ENCODE measurements at regions not wholly inside any gene's neighbourhood (a gene's known extent, or its start where the extent isn't known, plus 50 kb on each side); places are given as distances from the start of the nearest gene placed in this dataset.

DNA sequence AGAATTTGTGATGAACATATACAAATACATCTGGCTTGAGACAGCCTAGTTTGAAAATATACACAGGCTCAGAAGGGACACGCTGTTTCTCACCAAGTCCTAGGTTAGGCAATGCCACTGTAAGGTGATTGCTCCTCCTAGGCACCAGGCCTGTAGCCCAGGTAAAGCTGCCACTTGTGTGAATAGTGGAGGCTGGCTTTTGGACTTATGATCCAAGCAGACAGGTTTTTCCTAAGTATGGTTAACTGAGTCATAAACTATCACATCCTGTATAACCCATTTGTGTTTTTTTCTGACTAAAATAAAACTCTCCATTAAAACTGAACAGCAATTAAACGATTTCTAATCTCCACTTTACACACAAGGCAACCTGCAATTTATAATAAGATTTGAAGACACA lies 81.0 kb downstream of the SEMA4F start:
- ATAC-seq = no peak

DNA sequence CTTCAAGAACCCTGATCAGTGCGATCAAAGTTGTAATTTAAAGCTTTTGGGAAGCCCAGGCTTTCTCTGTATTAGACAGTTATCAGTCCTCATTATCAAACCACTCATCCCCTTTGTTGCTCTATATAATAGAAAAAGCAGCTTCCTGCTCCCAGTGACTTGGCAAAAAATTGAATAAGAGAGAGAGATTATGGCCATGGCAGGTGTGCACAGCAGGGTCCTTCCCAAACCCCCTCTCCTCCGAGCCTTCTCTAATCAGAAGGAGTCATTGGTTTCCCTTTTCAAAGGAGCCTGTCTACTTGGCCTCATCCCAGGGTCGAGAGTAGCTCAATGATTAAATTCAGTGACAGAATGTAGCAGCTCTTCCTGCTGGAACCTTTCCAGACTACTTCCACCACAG lies 81.5 kb downstream of the SEMA4F start:
- ATAC-seq = no peak
- no peak for DNase-seq

More for the DNA sequence above, 81.0 kb downstream of the SEMA4F start:
- DNase-seq = no peak

DNA sequence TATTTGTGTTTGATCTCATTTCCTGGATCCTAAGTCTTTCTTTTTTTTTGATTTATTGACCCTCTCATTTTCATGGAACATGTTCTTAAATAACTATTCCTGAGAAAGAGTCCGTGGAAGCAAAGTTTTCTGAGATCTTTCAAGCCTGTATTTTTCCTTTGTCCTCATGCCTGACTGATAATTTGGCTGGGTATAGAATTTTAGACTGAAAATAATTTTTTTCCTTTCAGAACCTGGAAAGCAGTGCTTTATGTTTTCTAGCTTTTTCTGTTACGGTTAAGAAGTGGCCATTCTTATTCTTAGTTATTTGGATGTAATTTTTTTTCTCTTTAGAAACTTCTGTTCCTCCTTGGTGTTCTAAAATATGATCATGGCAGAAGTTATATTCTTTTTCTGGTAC lies 82.5 kb downstream of the SEMA4F start:
- ATAC-seq (no peak), DNase-seq (no peak)

DNA sequence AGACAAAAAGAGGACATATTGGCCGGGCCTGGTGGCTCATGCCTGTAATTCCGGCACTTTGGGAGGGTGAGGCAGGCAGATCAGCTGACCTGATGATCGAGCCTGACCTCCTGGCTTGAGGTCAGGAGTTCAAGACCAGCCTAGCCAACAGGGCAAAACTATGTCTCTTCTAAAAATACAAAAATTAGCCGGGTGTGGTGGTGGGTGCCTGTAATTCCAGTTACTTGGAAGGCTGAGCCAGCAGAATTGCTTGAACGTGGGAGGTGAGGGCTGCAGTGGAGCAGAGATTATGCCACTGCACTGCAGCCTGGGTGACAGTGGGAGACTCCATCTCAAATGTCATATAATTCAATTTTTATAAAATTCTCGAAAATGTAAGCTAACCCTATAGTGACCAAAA lies 84.5 kb downstream of the SEMA4F start:
- ATAC-seq = no peak
- no peak for DNase-seq

DNA sequence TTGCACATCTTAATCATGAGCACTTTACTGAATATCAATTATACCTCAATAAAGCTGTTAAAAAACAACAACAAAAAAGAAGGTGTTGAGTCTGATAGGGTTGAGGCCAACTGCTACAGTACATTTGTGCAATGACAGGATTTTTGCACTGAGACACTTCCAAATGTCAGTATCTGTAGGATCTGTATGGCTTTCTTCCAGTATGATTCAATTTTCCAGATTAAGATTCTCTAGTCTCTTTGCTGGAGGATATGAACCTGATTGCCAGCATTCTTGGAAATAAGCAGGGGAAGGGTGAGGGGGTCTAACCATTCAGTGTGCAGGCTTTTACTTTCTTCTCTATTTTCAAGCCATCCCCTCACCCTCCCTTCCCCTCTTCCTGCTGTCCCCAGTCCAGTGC lies 85.1 kb downstream of the SEMA4F start:
- DNase-seq (no peak), ATAC-seq (no peak)

DNA sequence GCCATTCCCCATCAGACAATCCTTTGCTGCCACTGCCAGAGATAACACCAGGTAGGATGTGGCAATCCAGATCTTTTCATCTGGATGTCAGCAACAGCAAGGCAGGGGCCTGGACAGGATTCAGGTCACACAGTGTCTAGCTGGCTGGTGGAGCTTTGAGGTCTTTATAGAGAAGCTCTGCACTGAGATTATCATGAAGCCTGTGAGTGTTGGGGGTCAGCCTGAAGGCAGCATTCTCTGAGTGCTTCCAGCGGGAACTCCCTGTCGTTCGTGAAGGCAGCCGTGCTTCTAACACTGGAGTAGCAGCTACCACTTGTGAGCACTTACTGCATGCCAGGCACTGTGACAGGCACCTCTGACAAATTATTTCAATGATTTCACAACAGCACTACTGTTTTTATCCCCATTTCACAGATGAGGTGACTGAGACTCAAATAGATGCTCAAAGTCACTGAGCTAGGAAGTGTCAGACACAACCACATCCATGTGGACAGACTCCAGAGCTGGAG lies 85.7 kb downstream of the SEMA4F start:
- DNase-seq (no peak), ATAC-seq (no peak)

DNA sequence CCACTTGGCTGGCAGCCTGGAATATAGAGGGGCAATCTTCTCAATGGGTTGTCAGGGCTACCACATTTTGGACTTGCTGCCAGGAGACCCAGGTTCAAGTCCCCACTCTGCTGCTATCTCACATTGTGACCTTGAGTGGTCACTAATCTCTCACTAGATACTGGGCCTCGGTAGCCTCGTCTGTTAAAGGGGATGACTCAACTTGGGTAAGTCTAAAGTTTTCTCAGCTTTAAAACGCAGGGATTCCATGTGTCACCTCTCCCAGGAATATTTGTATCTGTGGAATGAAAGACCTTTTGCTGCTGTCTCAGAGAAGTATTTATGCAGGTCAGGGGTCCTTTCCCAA lies 86.3 kb downstream of the SEMA4F start:
- ATAC-seq (no peak), DNase-seq (no peak)

DNA sequence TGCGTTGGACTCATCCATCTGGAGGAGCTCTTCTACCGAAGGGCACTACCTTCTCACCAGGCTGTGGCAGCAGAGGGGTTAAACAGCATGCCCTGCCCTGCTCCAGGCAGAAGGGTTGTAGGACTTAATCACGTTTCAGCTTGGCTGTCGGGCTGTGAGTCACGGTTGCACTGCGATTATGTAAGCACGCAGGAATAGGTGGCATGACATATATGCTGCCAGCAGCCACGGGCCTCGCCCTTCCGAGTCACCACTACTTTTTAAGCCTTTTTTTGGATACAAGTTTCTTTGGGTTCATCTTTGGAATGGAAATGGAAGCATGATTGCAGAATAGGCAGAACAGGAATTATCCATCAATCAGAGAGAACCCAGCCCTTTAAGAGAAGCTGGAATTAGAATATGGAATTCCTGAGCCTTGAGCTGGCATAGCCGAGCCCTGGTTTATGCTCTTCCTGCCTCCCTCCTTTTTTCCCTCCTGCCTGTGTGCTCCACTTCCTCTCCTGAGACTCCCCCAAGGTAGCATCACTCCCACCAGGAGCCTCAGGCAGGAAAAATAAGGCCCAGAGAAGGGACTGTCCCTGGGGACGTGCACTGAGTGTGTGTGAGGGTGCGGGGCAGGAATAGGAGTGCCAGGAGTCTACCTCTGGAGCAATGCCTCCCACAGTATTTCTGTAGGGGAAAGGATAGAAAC lies 86.8 kb downstream of the SEMA4F start:
- no peak for ATAC-seq
- no peak for DNase-seq

DNA sequence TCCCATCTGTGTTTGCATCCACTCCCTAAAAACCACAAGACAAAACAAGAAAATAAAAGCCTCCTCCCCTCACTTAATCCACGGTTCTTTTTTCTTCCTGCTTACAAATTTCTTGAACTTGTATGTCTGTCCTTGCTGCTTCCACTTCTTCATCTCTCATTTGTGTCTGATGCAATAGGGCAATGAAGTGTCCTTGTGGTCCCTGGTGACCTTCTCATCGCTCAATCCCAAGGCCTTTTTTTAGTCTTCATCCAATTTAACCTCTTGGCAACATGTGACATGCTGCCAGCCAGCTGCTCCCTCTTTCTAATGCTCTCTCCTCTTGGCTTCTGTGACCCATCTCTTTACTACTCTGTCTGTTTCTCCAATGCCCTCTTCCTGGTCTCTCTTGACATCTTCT lies 87.6 kb downstream of the SEMA4F start:
- ATAC-seq (no peak), DNase-seq (no peak)

DNA sequence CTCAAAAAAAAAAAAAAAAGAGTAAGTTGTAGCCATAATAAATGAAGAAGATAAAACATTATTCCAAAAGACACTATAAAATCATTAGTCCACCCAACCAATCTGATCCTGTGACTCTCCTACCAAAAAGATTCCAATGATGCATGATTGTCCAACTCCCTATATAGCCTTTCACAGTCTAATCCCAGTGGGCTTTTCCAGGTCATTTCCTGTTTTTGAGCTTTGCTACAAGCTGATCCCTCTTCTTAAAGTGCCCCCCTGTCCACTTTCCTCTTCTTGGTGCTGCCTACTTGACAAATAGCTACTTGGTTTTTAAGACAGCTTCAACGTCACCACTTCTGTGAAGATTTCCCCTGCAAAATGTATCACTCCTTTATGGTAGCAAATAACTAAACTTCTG lies 88.4 kb downstream of the SEMA4F start:
- DNase-seq (no peak), ATAC-seq (no peak)

DNA sequence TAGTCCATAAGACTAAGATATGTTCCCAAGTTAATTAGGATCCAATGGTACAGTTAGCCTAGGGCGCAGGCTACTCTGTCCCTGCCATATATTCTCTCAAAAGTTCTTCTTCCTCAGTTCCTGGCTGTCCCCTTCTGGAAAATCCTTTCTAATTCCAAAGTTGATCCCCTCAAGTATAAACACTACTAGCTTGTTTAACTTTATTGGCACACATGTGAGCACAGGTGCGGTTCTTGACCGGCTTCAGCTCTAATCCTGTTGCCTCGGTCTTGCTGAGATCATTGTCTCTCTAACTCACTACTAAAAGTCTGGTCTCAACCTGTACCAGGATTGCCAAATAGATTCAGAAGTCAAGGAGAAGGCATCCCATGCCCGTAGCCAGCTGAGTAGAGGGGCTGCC lies 89.0 kb downstream of the SEMA4F start:
- DNase-seq = no peak

DNA sequence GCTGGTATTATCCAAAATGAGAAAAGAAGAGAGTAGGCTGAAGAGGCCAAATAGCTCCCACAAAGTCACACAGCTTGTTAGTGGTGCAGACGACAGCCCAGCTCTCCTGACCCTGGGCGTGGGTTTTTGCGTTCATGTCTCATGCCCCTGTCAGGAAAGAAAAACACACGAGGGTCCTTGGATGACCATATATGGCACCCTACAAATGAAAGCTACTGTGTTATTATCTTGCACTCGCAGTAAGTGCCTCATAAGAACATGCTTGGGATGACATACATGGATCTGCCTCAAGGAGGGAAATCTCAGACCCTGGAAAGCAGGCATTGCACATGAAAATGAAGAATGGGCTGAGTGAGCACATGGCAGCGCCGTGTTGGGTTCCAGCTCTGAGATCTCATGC lies 89.7 kb downstream of the SEMA4F start:
- DNase-seq = no peak
- ATAC-seq = no peak

More for the DNA sequence above, 89.0 kb downstream of the SEMA4F start:
- ATAC-seq = no peak

DNA sequence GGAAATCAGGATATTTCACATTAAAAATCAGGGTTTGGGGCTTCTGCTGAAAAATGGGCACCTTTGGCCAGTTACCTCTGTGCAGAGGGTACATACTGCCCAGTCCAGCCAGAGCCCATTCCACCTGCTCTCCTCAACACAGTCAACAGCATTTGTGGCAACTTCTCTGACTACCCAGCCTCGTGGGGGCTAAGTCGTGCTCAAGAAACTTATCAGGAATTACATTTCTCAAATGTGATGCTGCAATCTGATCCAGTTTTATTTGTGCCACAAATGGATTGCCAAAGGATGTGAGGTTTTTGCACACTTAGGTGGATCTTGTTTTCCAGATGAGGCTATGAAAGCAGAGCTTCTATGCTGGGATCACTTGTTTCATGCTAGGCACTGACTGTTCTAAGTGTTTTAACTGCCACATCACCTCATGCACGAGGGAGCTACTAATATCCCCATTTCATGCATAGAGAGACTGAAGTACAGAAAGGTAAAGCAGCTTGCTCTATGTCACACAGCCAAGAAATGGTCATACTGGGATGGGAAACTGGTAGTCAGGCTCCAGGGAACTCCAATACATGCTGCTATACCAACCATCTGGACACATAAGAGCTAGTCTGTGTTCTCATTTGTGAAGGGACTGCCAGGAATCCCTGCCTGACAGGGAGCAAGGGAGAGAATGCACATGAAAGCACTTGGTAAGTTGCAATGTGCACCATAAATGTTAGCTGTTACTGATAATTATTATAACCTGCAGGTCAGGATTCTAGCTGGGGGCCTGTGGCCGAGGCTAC lies 89.0 kb upstream of the HK2 start:
- no peak for DNase-seq
- no peak for ATAC-seq

DNA sequence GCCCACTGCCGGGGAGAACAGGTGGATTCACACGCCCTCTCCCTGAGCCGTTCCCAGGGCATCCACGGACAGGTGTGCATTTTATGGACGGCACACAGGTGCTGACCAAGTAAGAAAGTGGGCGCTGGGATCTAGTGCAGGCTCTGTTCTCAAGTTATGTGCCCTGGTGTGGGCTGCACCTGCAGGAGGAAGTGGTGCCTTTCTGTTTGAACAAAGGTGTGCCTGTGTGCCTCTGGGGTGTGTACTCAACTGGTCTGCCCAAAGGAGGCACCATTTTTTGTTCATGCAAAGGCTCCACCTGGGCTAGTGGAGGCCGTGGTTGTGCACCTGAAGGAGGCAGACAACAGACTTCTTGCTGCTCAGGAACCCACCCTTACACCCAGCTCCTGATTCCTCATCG lies 88.2 kb upstream of the HK2 start:
- no peak for DNase-seq
- ATAC-seq = no peak

DNA sequence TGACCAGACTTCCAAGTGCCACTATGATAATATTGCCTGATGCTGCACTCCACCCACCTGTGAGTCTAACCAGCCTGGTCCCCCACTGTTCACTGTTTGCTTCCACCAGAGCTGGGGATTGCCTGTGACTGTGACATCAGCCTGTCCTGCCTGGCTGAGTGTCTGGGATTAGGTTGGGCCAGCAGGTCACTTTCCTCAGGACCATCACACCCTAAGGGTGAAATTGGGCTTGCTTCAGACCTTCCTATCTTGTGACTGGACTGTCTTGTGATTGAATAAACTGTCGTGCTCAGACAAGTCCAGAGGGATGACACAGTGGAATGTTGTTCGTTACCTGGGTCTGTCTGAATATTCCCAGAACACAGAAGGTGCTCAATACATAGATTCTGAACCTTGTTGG lies 87.4 kb upstream of the HK2 start:
- no peak for ATAC-seq
- no peak for DNase-seq

DNA sequence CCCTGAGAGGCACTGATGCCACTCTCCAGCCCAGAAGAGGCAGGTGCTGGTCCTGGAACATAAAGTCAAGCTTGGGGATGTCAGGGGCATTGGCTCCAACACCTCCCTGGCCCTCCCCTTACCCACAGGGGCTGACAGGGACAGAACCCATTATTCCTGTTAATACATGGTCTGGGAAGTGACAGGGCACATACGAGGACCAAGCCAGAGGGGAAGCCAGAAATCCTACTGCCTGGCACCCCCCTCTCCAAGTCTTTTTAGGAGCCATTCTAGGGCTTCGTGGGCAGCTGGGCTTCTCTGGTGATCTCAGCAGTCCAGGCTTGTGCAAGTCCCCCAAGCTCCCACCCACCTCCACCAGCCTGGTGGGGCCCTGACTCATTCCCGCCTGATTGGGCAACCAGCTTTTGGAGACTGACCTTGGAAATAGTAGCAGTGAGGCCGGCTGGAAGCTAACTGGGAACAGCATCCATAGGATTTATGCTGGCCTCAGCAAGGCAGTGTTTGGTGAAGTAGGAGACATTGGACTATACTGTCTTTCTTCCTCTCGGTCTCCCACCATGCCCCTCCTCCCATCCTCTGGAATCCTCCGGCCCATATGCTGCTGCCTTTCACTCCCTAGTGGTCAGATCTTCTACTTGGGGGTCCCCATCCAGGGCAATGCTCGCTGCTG lies 86.4 kb upstream of the HK2 start:
- ATAC-seq (no peak), DNase-seq (no peak)

DNA sequence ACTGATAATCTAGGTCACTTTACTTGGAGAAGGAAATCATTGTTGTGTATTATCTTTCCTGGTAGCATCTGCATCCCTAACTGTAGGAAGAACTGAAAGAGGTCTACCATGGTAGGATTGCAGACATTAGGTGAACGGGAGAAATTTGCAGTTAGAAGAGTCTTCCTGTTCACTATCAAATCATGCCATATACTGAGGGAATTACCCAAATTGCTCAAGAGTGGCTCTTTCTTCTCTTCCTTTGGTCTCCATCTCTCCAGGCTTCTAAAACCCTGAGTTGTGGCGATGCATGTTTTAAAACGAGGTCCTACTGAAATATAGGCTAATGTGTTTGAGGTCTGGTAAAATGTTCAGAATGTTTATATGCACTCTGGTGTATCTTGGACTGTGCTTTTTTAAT lies 85.3 kb upstream of the HK2 start:
- DNase-seq (no peak), ATAC-seq (no peak)

DNA sequence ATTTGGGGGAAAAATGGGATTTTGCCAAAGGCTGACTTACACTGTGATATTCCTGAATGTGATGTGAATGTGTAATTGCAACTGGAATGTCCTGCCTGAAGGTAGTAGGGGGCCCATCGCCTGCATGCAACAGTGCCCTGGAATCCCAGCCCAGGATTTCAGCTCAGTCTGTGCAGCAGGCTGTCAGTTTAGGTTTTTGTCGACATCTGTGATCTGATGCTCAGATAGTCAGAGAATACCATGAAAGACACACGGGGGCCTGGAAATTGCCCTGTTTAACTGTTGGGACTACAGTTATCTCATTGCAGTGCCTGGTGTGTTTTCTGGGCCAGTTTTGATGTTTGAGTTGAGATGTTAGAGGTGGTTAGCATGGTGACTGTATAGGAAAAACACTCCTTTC lies 84.5 kb upstream of the HK2 start:
- ATAC-seq (no peak), DNase-seq (no peak)

DNA sequence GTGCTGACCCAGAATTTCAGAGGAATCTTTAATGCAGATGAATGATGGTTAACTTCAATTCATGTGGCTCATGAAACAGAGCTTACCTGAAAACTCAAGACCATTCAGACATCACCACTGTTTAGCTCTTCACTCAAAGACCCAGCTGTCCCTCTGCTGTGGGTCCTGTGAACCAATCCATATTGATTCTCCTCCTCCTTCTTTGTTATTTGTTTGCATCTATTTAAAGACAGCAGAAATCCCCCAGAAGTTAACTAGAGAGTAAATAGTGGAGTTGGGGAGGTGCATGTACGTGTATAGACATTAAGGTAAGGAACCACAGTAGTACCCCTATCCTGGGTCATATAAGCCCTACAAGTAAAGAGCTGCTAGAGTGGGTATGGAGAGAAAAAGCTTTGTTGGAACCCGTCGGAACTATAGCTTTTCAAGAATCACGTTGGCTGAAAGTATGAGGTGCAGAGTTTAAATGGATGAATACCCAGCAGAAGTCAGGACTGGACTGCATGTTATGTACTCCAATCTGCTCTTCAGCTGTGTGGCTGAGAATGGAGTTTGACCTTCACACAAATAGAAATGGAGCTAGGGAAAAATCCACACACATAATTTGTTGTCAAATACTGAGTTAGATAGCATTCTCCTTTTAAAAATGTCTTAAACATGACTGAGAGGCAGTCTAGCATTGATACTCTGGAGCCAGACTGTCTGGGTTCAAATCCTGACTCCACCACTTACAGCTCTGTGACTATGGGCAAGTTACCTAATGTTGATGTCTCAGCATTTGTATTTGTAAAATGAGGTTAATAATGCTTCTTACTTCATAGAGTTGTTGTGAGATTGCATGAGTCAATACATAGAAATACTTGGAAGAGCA lies 81.7 kb upstream of the HK2 start:
- ATAC-seq = no peak
- DNase-seq = no peak

DNA sequence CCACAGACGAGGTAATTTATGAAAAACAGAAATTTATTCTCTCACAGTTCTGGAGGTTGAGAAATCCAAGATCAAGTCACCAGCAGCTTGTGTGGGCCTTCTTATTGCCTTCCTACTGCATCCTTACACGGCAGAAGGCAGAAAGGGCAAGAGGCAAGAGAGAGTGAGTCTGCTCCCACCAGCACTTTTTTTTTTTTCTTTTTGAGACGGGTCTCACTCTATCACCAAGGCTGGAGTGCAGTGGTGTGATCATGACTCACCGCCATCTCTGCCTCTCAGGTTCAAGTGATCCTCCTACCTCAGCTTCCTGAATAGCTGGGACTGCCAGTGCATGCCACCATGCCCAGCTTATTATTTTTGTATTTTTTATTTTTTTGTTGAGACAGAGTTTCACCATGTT lies 78.5 kb upstream of the HK2 start:
- ATAC-seq = no peak
- DNase-seq = no peak

DNA sequence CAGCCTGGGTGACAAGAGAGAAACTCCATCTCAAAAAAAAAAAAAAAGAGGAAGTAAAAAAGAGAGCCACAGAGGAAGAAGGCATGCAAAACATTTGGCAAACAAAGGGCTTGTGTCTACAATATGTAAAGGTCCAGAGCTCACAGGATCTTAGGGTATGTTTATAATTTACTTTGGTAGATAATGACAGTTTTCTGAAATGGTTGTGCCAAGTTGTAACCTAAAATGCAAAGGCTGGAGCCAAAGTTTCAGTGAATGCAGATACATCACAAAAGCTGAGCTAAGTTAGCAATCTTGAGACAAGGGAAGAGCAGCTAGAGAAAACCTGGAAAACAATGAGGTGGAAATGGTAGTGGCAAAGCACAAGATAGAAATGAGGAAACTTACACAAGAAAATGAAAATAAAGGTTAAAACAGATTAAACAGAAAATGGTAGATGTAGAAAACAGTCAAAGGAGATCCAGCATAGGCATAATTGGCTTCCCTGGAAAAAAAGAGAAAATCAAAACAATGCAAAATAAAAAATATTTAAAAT lies 77.5 kb upstream of the HK2 start:
- DNase-seq = no peak
- no peak for ATAC-seq

DNA sequence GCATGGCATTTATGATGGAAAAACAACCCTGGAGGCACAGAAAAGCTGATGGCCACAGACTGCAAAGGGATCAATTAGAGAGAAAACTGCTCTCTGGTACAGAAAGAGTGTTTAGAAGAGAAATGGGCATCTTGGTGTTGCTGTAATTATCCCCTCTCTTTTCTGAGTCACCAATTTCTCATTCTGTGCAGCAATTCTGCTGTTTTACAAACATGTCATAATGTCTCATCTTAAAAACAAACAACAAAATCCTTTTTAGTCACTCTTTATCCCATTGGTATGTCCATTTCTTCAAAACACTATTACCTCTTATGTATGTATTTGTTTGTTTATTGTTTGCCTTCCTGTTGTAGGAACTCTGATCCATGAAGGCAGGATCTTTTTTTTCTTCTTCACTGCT lies 73.9 kb upstream of the HK2 start:
- ATAC-seq = no peak

More for the DNA sequence above, 73.9 kb upstream of the HK2 start:
- no peak for DNase-seq

Measured in stimulated activated naive CD8-positive, alpha-beta T cell treated with anti-CD3 and anti-CD28 coated beads, Interleukin-15, Interleukin-2, amounts not matched to agents 100 U/mL and 50 U/mL, for 24 hours (primary cell).